Astrocyte of the cerebellum (primary cell): ENCODE measurements at regions not wholly inside any gene's neighbourhood (a gene's known extent, or its start where the extent isn't known, plus 50 kb on each side); places are given as distances from the start of the nearest gene placed in this dataset.

Source experiments
- DNase-seq: peaks from one replicate; pipeline ENCODE4 v3.0.0-alpha.2; 2011; ENCODE audit warnings: low read depth
- H3K4me3 ChIP-seq: 2 replicates; pipeline ENCODE4 v1.5.1; 2011; ENCODE audit warnings: mild to moderate bottlenecking, low read depth, low read length, moderate library complexity
- in situ Hi-C: cut with HindIII; loops from 2 replicates; pipeline ENCODE4 v1.10.0; 2017; ENCODE audit warnings: low sequenced_read_pairs
- TF ChIP-seq, protein P1 (sequence below): IDR thresholded peaks from 2 replicates; pipeline ENCODE4 v1.5.1; 2012; ENCODE audit warnings: low read length, low read depth, moderate library complexity, mild to moderate bottlenecking; ENCODE audit errors: missing control alignments

DNA sequence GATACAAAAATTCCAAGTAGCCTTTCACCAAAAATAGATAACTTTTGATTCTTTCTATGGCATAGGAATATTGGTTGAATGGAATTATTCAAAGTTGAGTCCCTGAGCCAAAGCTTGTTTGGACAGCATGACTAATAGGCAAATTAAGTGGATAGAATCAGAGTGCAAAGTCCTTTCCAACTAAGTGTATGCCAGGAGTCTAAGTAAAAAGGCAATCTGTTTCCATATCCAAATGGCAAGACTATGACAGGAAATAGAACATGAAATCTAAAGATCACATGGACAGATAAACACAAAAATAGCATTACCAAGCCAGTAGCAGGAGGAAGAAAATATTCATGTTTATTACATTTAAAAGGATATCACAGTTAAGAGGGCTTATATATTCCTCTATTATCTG is 804.6 kb downstream of the SLITRK6 start:
- in situ Hi-C loops = no loop called here
- TF ChIP-seq, protein P1, sequence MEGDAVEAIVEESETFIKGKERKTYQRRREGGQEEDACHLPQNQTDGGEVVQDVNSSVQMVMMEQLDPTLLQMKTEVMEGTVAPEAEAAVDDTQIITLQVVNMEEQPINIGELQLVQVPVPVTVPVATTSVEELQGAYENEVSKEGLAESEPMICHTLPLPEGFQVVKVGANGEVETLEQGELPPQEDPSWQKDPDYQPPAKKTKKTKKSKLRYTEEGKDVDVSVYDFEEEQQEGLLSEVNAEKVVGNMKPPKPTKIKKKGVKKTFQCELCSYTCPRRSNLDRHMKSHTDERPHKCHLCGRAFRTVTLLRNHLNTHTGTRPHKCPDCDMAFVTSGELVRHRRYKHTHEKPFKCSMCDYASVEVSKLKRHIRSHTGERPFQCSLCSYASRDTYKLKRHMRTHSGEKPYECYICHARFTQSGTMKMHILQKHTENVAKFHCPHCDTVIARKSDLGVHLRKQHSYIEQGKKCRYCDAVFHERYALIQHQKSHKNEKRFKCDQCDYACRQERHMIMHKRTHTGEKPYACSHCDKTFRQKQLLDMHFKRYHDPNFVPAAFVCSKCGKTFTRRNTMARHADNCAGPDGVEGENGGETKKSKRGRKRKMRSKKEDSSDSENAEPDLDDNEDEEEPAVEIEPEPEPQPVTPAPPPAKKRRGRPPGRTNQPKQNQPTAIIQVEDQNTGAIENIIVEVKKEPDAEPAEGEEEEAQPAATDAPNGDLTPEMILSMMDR = no peak
- no peak overlapping the region for H3K4me3 ChIP-seq
- no peak for DNase-seq

DNA sequence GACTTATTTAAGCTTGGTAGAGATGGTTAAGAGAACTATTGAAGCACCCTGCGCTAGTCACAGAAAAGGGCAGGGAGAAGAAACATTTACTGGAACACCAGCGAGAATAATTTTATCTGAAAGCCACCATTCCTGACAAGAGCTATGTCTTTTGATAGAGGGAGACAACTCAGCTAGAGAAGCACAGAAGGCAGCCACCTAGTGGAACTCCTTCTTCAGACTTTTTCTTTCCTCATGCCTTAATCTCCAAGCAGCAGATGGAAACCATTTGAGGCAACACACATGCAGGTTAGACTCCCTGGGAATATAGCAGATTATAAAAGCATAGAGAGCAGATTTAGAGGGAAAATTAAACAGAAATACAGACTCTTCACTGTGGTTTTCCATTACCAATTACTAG is 813.4 kb downstream of the SLITRK6 start:
- TF ChIP-seq, protein P1 = no peak
- DNase-seq = no peak
- in situ Hi-C loops = no loop called here
- no peak overlapping the region for H3K4me3 ChIP-seq

DNA sequence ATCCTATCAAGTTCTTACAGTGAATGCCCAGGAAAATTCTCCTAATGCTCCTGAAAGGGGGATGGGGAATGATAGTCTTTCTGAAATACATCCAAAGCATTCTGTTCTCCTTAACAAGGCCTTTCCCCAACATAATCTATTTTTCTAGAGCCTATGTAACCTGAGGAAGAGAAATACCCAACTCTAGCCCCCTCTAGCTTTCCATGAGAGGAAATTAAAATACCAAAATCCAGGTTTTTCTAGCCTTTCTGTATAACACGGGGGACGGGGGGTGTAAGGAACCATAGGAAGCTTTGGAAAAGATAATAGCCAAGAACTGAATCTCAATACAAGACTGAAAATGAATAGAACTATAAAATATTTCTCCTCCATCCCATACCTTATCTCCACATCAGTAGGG is 815.9 kb downstream of the SLITRK6 start:
- TF ChIP-seq, protein P1 = no peak
- no peak overlapping the region for H3K4me3 ChIP-seq
- no peak for DNase-seq
- in situ Hi-C loops = no loop called here

DNA sequence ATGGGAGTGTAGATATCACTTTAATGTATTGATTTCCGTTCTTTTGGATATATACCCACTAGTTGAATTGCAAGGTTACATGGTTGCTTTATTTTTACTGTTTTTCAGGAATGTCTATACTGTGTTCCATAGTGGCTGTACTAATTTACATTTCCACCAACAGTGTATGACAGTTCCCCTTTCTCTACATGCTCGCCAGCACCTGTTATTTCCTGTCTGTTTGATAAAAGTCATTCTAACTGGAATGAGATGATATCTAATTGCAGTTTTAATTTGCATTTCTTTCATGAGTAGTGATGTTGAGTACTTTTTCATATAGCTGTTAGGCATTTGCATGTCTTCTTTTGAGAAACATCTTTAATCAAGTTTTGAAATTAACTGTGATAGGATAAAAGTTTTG is 818.6 kb downstream of the SLITRK6 start:
- DNase-seq = no peak
- TF ChIP-seq, protein P1 = no peak
- H3K4me3 ChIP-seq = no peak overlapping the region
- in situ Hi-C loops = no loop called here

DNA sequence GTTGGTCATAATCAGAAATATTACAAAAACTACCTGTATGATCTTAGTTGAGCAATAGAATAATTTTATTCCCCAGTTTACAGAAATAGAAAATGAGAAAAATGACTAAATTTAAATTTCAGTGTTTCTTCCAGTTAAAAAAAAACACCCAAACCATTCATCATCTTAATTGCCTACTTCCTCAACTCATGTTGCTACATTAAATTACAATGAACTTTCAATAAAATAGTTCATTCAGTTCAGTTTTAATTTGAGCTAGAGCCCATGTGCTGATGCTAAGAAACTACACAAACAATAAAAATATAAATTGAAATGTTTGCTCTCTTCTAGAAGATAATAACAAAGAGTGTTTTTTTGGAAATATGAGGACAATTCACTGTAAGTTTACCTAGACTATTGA is 820.4 kb downstream of the SLITRK6 start:
- no peak overlapping the region for H3K4me3 ChIP-seq
- in situ Hi-C loops = no loop called here
- no peak for DNase-seq
- TF ChIP-seq, protein P1 = no peak

DNA sequence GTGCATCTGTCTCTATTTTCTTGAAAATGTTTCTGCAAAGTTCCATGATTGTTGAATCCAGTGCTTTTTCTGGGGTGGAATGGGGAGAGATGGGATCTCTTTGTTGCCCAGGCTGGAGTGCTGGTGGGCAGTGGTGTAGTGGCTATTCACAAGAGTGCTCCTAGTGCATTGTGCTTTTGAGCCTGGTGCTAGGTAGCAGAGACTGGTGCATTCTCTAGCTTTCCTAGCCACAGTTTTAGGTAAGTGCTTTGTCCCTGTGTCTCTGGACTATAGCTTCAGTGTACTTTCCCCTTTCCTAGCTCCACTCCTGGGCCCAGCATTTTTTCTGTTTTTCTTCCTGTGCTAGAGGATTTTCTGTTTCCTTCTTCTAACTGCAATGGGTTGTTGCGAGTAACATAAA is 825.6 kb downstream of the SLITRK6 start:
- in situ Hi-C loops = no loop called here
- no peak for DNase-seq
- TF ChIP-seq, protein P1 = no peak
- no peak overlapping the region for H3K4me3 ChIP-seq

DNA sequence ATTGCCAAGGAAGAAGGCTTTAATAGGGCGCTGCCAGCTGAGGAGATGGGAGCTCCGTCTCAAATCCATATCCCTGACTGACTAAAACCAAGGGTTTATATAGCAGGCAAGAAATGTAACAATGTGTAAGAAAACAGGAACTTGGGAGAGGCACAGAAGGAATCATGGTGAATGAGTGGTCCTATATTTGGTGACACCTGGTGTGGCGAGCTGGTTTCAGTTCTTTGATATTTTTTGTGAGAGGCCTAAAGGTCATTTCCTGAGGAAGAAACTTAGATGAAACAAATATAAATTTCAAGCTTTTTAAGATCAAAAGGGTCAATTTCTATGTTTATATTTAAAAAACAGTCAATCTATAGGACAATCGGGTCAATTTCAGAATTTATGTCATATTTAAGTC is 826.3 kb downstream of the SLITRK6 start:
- TF ChIP-seq, protein P1 = no peak
- in situ Hi-C loops = no loop called here
- no peak for DNase-seq
- H3K4me3 ChIP-seq = no peak overlapping the region
